PFSK-1 (cell line): ENCODE measurements at regions not wholly inside any gene's neighbourhood (a gene's known extent, or its start where the extent isn't known, plus 50 kb on each side); places are given as distances from the start of the nearest gene placed in this dataset.

Experiments
- FOXP2 ChIP-seq: optimal IDR thresholded peaks from 2 replicates; pipeline ENCODE3; 2011; ENCODE audit warnings: borderline replicate concordance, control low read depth, inconsistent platforms; ENCODE audit not compliant: insufficient read depth; ENCODE audit errors: extremely low read length, extremely low read depth
- POLR2AphosphoS5 ChIP-seq: IDR thresholded peaks from 2 replicates; pipeline ENCODE4 v1.6.1; 2012; ENCODE audit warnings: low read depth, mild to moderate bottlenecking, control low read depth, low read length, moderate library complexity
- REST ChIP-seq, 2 experiments: IDR thresholded peaks; 2 replicates each; pipeline versions ENCODE4 v1.6.1 to v1.8.0; 2011 to 2012; ENCODE audit warnings: low read depth in 2 of 2, low read length in 2 of 2, control low read depth in 1 of 2, inconsistent platforms in 1 of 2, mild to moderate bottlenecking in 1 of 2, moderate library complexity in 1 of 2; ENCODE audit not compliant: insufficient read depth in 1 of 2
- SIN3A ChIP-seq: IDR thresholded peaks from 2 replicates; pipeline ENCODE4 v1.6.1; 2012; ENCODE audit warnings: mild to moderate bottlenecking, low read length, moderate library complexity, borderline replicate concordance; ENCODE audit not compliant: insufficient read depth
- TAF1 ChIP-seq: IDR thresholded peaks from 2 replicates; pipeline ENCODE4 v1.6.1; 2012; ENCODE audit warnings: low read length, control low read depth, borderline replicate concordance; ENCODE audit not compliant: insufficient read depth

GRCh38 chr20:39986173-39986904 is 702.7 kb downstream of the MAFB start:
- TF ChIP-seq POLR2AphosphoS5 (no peak), SIN3A (no peak), REST (IDR thresholded peaks at IDR 0.05; ENCODE audit: insufficient read depth in 1 of 2, low read depth in 2 of 2, low read length in 2 of 2) (no peak), FOXP2 (no peak), TAF1 (no peak)

- TF ChIP-seq SIN3A (no peak), FOXP2 (no peak), POLR2AphosphoS5 (no peak), REST (IDR thresholded peaks at IDR 0.05; ENCODE audit: insufficient read depth in 1 of 2, low read depth in 2 of 2, low read length in 2 of 2) (no peak), TAF1 (no peak)
Measured at GRCh38 chr20:39985271-39985827, 703.7 kb downstream of the MAFB start.

- no peak for TF ChIP-seq FOXP2
Measured at GRCh38 chr20:39983655-39984054, 705.4 kb downstream of the MAFB start.

- TF ChIP-seq POLR2AphosphoS5: no peak
- TF ChIP-seq FOXP2: no peak
- TF ChIP-seq REST (IDR thresholded peaks at IDR 0.05; ENCODE audit: insufficient read depth in 1 of 2, low read depth in 2 of 2, low read length in 2 of 2): no peak
- TF ChIP-seq TAF1: no peak
- TF ChIP-seq SIN3A: no peak
Measured at GRCh38 chr20:39983183-39983582, 705.9 kb downstream of the MAFB start.

GRCh38 chr20:39974966-39975501 is 714.0 kb downstream of the MAFB start:
- TF ChIP-seq POLR2AphosphoS5 (no peak), FOXP2 (no peak), REST (IDR thresholded peaks at IDR 0.05; ENCODE audit: insufficient read depth in 1 of 2, low read depth in 2 of 2, low read length in 2 of 2) (no peak)
